Tongue (tissue), 1 donor: ENCODE measurements at regions not wholly inside any gene's neighbourhood (a gene's known extent, or its start where the extent isn't known, plus 50 kb on each side); places are given as distances from the start of the nearest gene placed in this dataset.
"Not testable (repeated sequence)": the region's sequence is repeated elsewhere in the genome, so short reads cannot be mapped to it uniquely, and the experiment has no call there.

Experiments
- DNase-seq: peaks from one replicate; pipeline ENCODE4 v3.0.0-alpha.2; 2015

- DNase-seq = no peak
Observed at GRCh38 chr13:80173224-80173623, 167.7 kb downstream of the SPRY2 start.

GRCh38 chr13:80171096-80171495 lies 169.8 kb downstream of the SPRY2 start:
- no peak for DNase-seq

GRCh38 chr13:80168089-80168850 lies 172.7 kb downstream of the SPRY2 start:
- peak; percentile 44 for DNase-seq

- DNase-seq = no peak
Observed at GRCh38 chr13:80166352-80166751, 174.6 kb downstream of the SPRY2 start.

- DNase-seq = peak; percentile 40
Observed at GRCh38 chr13:80164462-80164861, 176.5 kb downstream of the SPRY2 start.

GRCh38 chr13:80161896-80162295 lies 179.0 kb downstream of the SPRY2 start:
- DNase-seq = no peak

- DNase-seq = no peak
Observed at GRCh38 chr13:80161219-80161618, 179.7 kb downstream of the SPRY2 start.

- DNase-seq = no peak
Observed at GRCh38 chr13:80160110-80160509, 180.8 kb downstream of the SPRY2 start.

GRCh38 chr13:80157261-80157932 lies 183.5 kb downstream of the SPRY2 start:
- no peak for DNase-seq

GRCh38 chr13:80152142-80152541 lies 188.8 kb downstream of the SPRY2 start:
- not testable (repeated sequence) for DNase-seq

GRCh38 chr13:80151016-80151415 lies 189.9 kb downstream of the SPRY2 start:
- DNase-seq = no peak

- no peak for DNase-seq
Observed at GRCh38 chr13:80149736-80150135, 191.2 kb downstream of the SPRY2 start.

- peak; percentile 44 for DNase-seq
Observed at GRCh38 chr13:80145171-80145690, 195.7 kb downstream of the SPRY2 start.

GRCh38 chr13:80144493-80144892 lies 196.4 kb downstream of the SPRY2 start:
- DNase-seq = no peak

GRCh38 chr13:80141123-80141849 lies 199.6 kb downstream of the SPRY2 start:
- DNase-seq = peak; percentile 85

- DNase-seq = no peak
Observed at GRCh38 chr13:80140685-80141084, 200.2 kb downstream of the SPRY2 start.

- DNase-seq = no peak
Observed at GRCh38 chr13:80139196-80139595, 201.7 kb downstream of the SPRY2 start.

- no peak for DNase-seq
Observed at GRCh38 chr13:80137994-80138393, 202.9 kb downstream of the SPRY2 start.

- DNase-seq = no peak
Observed at GRCh38 chr13:80134346-80134745, 206.6 kb downstream of the SPRY2 start.

- DNase-seq = peak; percentile 70
Observed at GRCh38 chr13:80133631-80134261, 207.2 kb downstream of the SPRY2 start.

GRCh38 chr13:80132741-80133601 lies 208.0 kb downstream of the SPRY2 start:
- DNase-seq = peak; percentile 61
